Right atrium auricular region (tissue), 2 donors: ENCODE measurements at regions not wholly inside any gene's neighbourhood (a gene's known extent, or its start where the extent isn't known, plus 50 kb on each side); places are given as distances from the start of the nearest gene placed in this dataset.

ENCODE experiments used
- DNase-seq: peaks from one replicate; pipeline ENCODE4 v3.0.0-alpha.2; 2019; ENCODE audit warnings: low spot score
- H3K27ac ChIP-seq, 2 donors: fragments of 200-600 bp; sonication (generic); 1 replicate in 1 of 2; 2 replicates in 1 of 2; pipeline ENCODE4 v1.5.1; 2016 to 2019
- H3K27me3 ChIP-seq, 2 donors: fragments of 200-600 bp; sonication (generic); one replicate each; pipeline versions ENCODE4 v1.5.1 to v1.6.0; 2017 to 2019
- H3K36me3 ChIP-seq: fragments of 200-600 bp; sonication (generic); one replicate; pipeline ENCODE4 v1.5.1; 2016
- H3K4me1 ChIP-seq, 2 donors: fragments of 200-600 bp; sonication (generic); one replicate each; pipeline versions ENCODE4 v1.5.1 to v1.6.0; 2017 to 2019
- H3K4me3 ChIP-seq, 2 donors: fragments of 200-600 bp; sonication (generic); 1 replicate in 1 of 2; 2 replicates in 1 of 2; pipeline ENCODE4 v1.5.1; 2017 to 2019; ENCODE audit warnings: mild to moderate bottlenecking in 1 of 2, moderate library complexity in 1 of 2
- H3K9me3 ChIP-seq, 2 donors: fragments of 200-600 bp; sonication (generic); one replicate each; pipeline ENCODE4 v1.5.1; 2019
- CTCF ChIP-seq, 2 donors: fragments of 200-600 bp; sonication (generic); IDR thresholded peaks; one replicate each; pipeline ENCODE4 v1.5.1; 2019; ENCODE audit warnings: antibody characterized with exemption in 2 of 2

- Histone ChIP-seq H3K36me3 (no peaks in the 10 kb centered on the region), H3K9me3 (no peaks in the 10 kb centered on the region), H3K4me3 (no peak overlapping the region), H3K27ac (no peak overlapping the region), H3K4me1 (no peaks in the 10 kb centered on the region), H3K27me3 (no peaks in the 10 kb centered on the region)
- DNase-seq, result no peak
- TF ChIP-seq CTCF (IDR thresholded peaks at IDR 0.05), result no peak
Observed at GRCh38 chr7:119925581-119926289, 347.2 kb upstream of the KCND2 start.

- Histone ChIP-seq H3K9me3 (no peaks in the 10 kb centered on the region), H3K27ac (no peak overlapping the region), H3K27me3 (no peaks in the 10 kb centered on the region), H3K4me3 (no peak overlapping the region), H3K4me1 (no peaks in the 10 kb centered on the region), H3K36me3 (no peaks in the 10 kb centered on the region)
- TF ChIP-seq CTCF (IDR thresholded peaks at IDR 0.05), result no peak
- DNase-seq, result no peak
Observed at GRCh38 chr7:119929891-119930290, 343.1 kb upstream of the KCND2 start.

GRCh38 chr7:119931230-119931824 is 341.6 kb upstream of the KCND2 start:
- Histone ChIP-seq H3K4me3 (no peak overlapping the region), H3K27ac (no peak overlapping the region), H3K9me3 (no peaks in the 10 kb centered on the region), H3K27me3 (no peaks in the 10 kb centered on the region), H3K36me3 (no peaks in the 10 kb centered on the region), H3K4me1 (no peaks in the 10 kb centered on the region)
- no peak for DNase-seq
- TF ChIP-seq CTCF (IDR thresholded peaks at IDR 0.05), result no peak

GRCh38 chr7:119935418-119936025 is 337.5 kb upstream of the KCND2 start:
- no peaks in the 10 kb centered on the region for H3K9me3 ChIP-seq
- no peaks in the 10 kb centered on the region for H3K4me1 ChIP-seq
- no peak overlapping the region for H3K27ac ChIP-seq
- no peaks in the 10 kb centered on the region for H3K36me3 ChIP-seq
- peak in 1 of 2 donors; percentile 57 for TF ChIP-seq CTCF (IDR thresholded peaks at IDR 0.05)
- H3K27me3 ChIP-seq, result no peaks in the 10 kb centered on the region
- no peak for DNase-seq
- no peak overlapping the region for H3K4me3 ChIP-seq

- DNase-seq, result no peak
- Histone ChIP-seq H3K27ac (no peak overlapping the region), H3K36me3 (no peaks in the 10 kb centered on the region), H3K9me3 (no peaks in the 10 kb centered on the region), H3K27me3 (no peaks in the 10 kb centered on the region), H3K4me1 (no peaks in the 10 kb centered on the region), H3K4me3 (no peak overlapping the region)
- TF ChIP-seq CTCF (IDR thresholded peaks at IDR 0.05), result no peak
Observed at GRCh38 chr7:119936836-119937235, 336.1 kb upstream of the KCND2 start.
